HG03060 (cell line): ENCODE measurements at regions not wholly inside any gene's neighbourhood (a gene's known extent, or its start where the extent isn't known, plus 50 kb on each side); places are given as distances from the start of the nearest gene placed in this dataset.

ENCODE experiments used
- ATAC-seq: cut with Tn5 transposase; IDR thresholded peaks from one replicate; pipeline ENCODE4 v1.9.1; 2021; ENCODE audit warnings: low read depth, moderate number of reproducible peaks; ENCODE audit not compliant: unreplicated experiment

DNA sequence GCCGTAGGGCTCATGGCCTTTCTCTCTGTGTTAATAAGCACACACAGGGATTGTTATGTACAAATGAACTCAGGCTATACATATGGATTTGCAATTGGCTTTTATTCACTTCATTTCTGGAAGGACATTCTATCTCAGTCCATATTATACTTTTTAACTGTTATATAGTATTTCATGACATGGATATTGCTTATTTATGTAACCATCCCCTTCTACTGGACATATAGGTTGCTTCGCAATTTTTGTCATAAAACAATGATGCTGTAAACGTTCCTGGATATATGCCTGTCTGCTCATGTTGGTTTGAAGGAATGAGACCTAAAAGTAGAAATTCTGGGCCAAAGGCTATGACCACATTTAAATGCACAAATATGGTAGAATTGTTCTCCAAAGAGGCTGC lies 158.1 kb downstream of the BCOR start:
- ATAC-seq: no peak

DNA sequence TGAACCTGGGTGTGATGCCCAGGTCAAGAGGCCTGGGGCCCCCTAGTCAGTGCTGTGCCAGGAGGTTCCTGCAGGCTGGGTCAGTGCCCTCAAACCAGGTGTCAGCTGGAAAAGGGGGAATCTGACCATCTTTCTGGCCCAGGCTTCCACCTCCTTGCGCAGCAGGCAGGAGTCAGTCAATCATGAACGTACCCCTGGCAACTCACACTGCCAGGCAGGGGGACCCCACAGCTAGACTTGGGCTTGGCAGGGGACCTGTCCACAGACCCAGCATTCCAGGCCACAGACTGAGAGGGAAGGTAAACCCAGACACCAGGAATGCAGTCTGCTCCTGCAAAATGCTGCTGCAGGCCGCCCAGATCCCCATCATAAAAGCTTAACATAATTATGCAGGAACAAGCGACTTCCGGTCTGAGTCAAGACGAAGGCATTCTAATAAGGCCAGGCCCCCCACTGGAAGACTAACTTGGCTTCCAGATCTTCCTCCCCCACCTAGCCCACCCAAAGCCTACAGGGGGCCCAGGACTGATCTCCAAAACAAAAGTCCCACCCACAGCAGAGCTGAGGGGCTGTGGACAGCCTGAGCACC lies 156.3 kb downstream of the BCOR start:
- no peak for ATAC-seq

DNA sequence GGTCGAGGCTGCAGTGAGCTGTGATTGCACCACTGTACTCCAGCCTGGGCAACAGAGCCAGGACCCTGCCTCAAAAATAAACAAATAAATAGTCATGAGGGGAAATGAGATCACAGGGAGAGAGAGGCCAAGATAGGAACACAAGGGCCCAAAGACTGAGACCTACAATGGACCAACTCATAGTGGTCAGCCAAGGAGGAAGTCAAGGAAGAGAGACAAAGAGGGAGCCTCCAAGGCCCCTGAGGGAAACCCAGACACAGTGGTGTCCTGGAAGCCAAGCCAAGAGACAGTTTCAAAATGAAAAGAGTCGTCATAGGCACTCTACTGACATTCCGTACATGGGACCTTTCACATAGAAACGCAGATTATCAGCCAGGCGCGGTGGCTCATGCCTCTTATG lies 153.3 kb downstream of the BCOR start:
- no peak for ATAC-seq

GRCh38 chrX:39945709-39946108 lies 152.0 kb downstream of the BCOR start:
- no peak for ATAC-seq

GRCh38 chrX:39946822-39947221 lies 150.9 kb downstream of the BCOR start:
- ATAC-seq: no peak

GRCh38 chrX:39948582-39948981 lies 149.2 kb downstream of the BCOR start:
- ATAC-seq: no peak

- no peak for ATAC-seq
These were observed 147.6 kb downstream of the BCOR start for GRCh38 chrX:39950018-39950688.

DNA sequence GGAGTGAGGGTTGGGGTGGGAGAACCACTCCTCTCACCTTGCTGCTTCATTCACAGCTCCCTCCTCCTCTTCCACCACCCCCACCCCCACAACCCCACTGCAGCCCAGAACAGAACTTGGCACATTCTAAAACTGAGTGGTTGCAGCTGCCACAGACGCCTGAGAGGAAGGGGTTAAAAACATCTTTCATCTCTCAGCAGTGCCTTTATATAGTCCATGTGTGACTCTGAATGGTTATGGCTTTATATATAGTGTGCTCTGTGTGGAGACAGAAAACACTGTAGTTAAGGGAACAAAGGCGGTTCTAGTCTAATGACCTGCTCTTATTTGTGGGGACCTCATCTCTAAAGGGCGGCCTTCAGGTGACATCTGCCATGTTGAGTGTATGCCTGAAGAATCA lies 144.8 kb downstream of the BCOR start:
- no peak for ATAC-seq

GRCh38 chrX:39953879-39954278 lies 143.9 kb downstream of the BCOR start:
- ATAC-seq: no peak

DNA sequence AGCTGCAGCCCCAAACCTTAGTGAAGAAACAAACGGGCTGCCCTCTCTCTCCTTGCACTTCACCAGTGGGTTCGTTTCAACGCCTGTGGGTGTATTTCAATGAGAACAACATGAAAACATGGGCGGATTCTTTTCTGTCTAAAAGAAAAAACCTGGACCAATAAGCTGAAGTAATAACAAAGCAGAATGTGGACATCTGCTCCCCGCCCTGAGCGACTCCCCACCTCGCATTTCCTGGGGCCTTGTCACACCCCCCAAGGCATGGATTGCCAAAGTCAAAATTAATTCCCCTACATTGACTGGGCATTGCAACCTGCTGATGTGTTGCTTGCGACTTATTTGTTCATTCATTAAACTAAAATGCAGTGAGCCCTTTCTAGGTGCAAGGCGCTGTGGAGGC lies 142.9 kb downstream of the BCOR start:
- ATAC-seq: no peak

- no peak for ATAC-seq
These were observed 142.1 kb downstream of the BCOR start for GRCh38 chrX:39955625-39956024.

DNA sequence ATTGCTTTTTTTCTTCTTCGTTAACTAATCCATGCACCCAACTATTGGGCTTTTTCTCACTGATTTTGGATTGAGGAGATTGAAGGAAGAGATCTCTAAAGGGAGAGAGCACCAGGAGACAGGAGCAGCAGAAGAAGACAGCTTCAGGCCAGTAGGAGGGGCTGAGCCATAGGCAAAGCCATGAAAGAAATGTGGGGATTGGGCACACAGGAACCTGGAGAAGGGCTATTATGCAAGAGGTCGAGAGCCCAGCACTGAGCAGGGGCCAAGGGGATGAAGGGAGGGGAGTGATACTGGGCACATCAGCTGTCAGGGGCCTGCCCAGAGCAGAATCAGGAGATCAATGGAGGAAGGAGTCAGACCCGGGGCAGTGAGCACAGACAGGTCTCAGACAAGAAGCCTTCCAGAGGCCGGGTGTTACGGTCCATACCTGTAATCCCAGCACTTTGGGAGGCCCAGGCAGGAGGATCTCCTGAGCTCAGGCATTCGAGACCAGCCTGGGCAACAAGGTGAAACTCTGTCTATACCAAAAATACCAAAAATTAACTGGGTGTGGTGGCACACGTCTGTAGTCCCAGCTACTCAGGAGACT lies 140.9 kb downstream of the BCOR start:
- ATAC-seq: no peak

GRCh38 chrX:39957816-39958566 lies 139.8 kb downstream of the BCOR start:
- ATAC-seq: no peak

GRCh38 chrX:39958850-39959249 lies 138.9 kb downstream of the BCOR start:
- no peak for ATAC-seq

- ATAC-seq: no peak
These were observed 137.5 kb downstream of the BCOR start for GRCh38 chrX:39960219-39960618.

DNA sequence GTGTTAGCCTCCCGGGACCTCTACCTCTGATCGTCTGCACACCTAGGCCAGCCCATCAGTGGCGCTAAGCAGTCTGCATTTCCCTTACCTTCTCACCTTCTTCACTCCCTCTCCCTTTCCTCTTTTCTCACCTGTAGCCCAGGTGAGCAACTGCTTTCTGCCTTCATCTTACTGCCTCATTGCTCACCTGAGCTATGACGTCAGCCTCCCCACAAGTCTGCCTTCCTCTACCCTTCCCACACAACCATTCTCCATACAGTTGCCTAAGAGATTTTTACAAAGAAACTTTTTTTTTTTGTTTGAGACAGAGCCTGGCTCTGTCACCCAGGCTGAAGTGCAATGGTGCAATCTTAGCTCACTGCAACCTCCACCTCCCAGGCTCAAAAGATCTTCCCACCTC lies 136.3 kb downstream of the BCOR start:
- ATAC-seq: no peak

- no peak for ATAC-seq
These were observed 132.6 kb downstream of the BCOR start for GRCh38 chrX:39965051-39965573.

GRCh38 chrX:39966176-39966575 lies 131.6 kb downstream of the BCOR start:
- ATAC-seq: no peak

DNA sequence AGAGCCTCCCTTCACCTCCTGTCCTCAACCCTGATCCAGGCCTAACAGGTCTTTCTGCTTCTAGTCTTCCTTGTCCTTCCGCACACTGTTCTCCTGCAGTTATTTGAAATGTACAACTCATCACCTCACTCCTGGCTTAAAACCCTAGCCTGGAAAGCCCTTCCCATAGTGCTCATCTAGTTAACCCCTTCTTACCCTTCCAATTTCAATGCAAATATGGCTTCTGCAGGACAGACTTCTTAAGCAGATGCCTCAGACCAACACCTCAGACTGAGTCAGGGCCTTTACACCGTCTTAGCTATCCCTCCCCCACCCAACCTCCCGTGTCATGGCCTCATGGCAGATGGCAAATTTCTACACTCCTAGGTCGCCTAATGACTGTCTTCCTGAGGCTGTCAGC lies 130.4 kb downstream of the BCOR start:
- ATAC-seq: no peak

- ATAC-seq: no peak
These were observed 128.5 kb downstream of the BCOR start for GRCh38 chrX:39969099-39969818.
